Activated CD4-positive, CD25-positive, alpha-beta regulatory T cell treated with anti-CD3 and anti-CD28 coated beads, Interleukin-2, amount 50 U/mL, for 72 hours (primary cell): ENCODE measurements at regions not wholly inside any gene's neighbourhood (a gene's known extent, or its start where the extent isn't known, plus 50 kb on each side); places are given as distances from the start of the nearest gene placed in this dataset.

Experiments used
- DNase-seq: peaks from one replicate; pipeline ENCODE4 v3.0.0; 2021

DNA sequence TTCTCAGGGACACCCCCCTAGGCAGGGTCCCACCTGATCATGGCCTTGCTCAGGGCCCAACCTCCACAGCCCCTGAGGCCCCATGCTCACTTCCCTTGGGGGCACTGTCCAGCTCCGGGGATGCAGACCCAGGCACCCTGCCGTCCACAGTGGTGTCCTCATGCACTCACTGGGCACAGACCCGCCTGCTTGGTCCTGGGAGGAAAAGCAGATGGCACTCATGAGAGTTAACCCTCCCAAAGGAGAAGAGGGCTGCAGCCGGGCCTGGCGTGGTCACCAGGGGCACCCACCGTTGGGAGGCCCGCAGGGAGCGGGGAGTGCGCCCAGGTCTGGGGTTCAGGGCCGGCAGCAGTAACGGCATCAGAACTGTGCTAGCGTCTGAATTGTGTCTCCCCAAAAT, 1270.9 kb downstream of the BRD1 start:
- no peak for DNase-seq

GRCh38 chr22:48556222-48556621, 1271.5 kb downstream of the BRD1 start:
- DNase-seq = no peak

- DNase-seq = no peak
Observed at GRCh38 chr22:48555606-48556005, 1272.1 kb downstream of the BRD1 start.

DNA sequence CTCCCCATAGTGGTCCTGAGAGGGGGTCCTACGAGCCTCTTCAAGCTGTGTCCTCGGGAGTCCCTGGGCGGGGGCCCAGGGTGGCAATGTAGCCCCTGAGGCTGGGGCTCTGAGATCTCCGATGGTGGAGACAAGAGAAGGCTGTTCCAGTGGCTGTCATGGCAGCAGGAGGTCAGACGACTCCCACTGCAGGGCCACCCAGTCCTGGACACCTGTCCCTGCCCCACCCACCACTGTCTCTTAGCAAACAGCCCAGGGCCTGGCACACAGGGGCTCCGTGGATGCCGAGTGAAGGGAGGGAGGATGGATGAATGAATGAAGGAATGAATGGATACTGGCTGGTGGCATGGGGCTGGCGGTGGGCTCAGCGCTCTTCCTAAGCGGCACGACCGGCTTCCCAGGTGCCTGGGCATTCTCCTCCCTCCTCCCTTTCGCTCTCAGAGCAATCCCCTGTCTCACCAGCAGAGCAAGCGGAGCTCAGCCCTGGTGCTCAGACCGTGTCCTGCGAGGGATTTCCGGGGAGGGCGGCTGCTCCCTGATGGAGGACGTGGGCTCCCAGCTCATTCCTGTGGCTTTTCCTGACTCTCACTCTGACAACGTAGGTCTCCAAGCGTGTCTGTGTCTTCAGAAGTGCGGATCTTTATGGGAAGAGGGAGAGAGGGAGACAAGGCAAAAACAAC, 1272.6 kb downstream of the BRD1 start:
- no peak for DNase-seq

GRCh38 chr22:48553694-48554308, 1273.9 kb downstream of the BRD1 start:
- no peak for DNase-seq

DNA sequence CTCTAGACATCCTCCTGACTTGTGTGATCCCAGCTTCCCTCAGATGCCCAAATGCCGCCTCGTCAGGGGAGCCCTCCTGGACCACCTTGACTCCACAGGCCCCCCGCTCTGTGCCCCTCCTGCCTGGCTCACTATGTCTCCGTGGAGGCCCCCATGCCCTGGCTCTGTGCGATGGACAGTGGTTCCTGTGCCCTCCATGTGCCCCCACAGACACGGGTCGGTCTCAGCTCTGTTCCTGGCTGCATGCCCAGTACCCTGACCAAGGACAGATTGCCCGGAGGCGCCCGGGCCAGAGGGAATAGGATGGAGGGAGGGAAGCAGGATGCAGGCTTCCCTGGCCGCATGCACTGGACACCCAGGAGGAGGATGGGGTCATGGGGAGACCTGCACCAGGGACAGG, 1274.6 kb downstream of the BRD1 start:
- DNase-seq = no peak

- DNase-seq = no peak
Observed at GRCh38 chr22:48551716-48552268, 1275.9 kb downstream of the BRD1 start.

DNA sequence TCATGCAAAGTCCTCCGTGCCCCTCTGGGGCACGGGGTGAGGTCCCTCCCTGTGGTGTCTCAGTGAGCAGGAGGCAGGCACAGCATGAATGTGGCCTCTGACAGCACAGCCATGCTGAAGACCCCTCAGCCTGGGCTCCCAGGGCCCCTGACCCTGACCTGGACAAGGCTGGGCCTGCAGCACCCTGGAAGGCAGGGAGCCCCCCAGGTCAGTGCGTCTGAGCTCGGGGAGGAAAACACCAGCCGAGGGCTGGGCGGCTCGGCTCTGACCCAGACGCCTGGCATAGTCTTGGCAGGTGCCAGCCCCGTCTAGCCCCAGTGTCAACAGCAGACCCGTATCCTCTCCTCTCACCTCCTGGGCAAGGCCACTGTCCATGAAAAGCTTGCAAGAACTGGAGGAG, 1276.6 kb downstream of the BRD1 start:
- no peak for DNase-seq

- DNase-seq = no peak
Observed at GRCh38 chr22:48548391-48548790, 1279.3 kb downstream of the BRD1 start.

- DNase-seq = no peak
Observed at GRCh38 chr22:48547971-48548370, 1279.7 kb downstream of the BRD1 start.

DNA sequence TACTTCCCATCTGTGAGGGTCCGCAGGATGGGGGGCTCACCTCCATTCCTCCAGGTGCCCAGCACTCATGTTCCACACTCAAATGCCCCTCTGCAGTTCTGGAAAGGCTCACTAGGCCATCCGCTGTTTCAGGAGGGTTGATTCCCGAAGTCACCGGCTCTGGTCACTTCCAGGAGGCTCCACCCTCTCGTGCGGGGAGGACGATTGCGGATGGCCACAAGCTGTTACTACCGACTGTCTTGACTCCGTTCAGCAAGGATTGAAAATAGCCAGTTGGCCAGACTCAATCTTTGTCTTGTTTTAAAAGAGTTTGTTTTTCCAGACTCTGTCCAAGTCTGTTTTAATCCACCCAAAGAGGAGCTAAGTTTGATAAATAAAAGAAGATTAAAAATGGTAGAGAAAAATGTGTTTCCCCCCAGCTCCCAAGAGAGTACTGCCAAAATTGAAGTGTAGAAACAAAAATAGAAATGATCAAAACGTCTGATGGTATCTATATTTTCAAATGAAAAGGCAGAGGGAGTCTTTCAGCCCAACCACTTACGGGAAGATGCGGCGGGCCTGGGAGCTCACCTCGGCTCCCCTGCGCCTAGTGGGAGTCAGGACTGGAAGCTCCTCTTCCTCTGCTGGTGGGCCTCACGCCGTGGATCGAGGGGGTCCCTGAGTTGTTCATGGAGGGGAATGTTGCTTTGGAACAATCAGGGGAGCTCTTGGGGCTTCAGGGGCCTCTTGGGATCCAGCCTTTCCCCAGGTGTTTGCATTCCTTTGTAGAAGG, 1280.8 kb downstream of the BRD1 start:
- DNase-seq = no peak

DNA sequence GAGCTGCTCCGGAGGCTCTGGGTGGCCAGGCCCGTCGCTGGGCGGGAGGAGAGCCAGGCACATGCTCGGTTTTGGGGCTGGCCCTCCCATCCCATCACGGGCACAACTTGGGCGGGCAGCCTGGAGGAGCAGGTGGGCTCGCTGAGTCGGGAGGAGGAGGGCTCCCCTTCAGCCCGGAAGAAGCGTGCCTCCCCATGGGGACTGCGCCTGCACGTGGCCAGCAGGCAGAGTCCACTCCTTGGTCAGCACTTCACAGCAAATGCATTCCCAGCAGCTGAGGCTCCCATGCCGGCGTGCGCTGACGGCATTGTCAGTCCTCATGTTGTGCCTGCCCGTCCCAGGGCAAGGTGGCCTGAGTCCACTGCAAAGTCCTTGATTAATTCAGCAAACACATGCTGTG, 1281.7 kb downstream of the BRD1 start:
- no peak for DNase-seq

DNA sequence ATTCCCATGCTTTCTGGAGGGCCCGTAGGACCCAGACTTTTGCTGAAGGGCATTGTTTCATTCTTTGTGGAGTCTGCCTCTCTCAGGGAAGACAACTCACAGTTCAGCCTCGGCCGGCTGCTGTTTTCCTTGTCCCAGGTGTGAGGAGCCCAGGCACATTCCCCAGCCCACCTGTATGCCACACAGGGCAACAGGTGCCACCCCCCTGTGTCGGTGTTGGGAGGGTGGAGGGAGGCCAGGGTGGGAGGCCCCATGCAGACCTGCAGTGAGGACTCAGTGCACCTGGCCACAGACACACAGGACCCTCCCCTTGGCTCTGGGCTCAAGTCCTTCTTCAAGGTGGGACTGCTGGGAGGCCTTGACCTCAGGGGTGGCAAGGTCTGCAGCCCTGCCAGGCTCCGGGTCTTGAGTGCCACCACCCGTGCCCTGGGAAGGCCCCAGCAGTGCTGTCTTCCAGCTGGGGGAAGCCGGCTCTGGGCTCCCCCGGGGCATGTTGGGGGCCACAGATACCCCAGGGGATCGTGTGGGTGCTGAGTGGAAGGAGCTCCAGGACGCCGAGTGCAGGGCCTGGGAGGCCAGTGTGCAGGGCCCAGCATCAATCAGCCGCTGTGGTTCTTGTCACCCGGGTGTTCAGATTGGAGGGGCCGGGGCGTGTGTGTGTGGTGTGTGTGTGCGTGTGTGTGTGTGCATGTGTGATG, 1286.1 kb downstream of the BRD1 start:
- DNase-seq = no peak

DNA sequence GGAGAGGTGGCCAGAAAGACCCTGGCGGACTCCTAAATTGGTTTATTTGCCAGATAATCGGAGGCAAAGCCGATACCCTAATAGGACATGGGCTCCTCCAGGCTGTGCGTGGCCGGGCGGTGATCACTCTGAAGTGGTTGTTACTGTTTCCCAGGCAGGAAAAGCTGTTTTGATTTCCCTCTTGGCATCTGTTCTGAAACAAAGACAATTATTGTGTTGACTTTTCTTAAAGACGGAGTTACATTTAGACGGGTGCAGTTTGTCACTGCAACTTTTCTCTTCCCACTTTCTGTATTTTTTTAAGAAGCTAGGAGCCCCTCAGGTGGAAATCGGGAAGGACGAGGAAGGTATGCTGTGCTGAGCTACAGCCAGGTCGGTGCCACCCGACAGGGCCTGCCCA, 1288.4 kb downstream of the BRD1 start:
- no peak for DNase-seq

DNA sequence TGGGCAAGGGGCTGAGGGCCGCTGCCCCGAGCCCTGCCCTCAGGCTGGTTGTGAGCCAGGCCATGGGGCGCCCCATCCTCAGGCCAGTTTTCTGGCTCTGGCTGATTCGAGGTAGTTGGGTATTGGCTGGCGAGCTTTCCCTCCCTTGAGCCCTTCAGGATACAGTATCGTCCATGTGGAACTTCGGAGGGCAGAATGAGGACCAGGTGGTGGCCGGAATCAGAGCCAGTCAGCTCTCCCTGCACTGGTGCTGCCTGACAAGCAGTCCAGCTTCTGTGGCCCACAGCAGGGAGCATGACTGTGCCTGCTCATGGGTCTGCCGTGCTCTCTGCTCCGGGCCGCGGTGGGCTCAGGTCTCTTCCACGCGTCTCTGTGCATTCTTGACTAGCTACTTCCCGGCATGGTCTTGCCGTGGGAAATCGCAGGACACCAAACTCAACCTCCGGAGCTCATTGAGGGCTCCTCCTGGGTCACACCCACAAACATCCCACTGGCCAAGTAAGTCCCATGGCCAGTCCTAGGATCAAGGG, 1289.3 kb downstream of the BRD1 start:
- DNase-seq = no peak

- DNase-seq = no peak
Observed at GRCh38 chr22:48537343-48537680, 1290.4 kb downstream of the BRD1 start.

DNA sequence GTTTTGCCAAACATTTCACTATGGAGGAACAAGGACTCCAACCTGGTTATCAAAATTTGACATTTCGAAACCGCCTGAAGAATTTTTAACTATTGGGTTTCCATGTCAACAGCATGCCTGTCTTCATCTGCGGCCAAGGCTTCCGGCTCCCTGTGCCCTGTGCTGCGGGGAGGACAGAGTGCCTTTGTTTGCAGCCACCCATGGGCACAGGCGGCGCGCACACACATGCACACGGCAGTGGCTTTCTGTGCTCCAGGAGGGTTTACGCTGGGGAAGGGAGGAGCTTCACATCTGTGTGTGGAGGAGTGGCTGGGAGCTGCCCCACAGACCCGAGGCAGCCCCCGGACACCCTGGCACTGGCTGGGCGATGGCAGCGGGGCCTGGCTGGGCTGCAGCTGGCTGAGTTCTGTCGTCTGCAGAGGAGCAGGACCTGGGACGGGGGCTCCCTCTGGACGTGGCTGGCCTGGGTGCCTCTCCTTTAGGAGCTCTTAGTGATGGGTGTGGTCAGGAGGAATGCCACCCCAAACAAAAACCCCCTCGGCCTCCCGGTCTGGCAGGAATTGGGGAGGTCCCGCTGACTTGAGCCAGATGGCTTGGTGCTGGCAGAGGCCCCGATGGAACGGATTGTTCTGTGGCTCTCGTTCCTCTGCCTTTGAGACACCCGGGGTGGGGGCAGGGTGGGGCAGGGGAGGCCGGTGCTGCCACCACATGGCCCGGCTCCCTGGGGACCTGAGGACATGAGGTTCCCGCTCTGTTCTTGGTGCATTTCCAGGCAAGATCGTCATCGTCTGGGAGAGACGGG, 1290.9 kb downstream of the BRD1 start:
- no peak for DNase-seq

DNA sequence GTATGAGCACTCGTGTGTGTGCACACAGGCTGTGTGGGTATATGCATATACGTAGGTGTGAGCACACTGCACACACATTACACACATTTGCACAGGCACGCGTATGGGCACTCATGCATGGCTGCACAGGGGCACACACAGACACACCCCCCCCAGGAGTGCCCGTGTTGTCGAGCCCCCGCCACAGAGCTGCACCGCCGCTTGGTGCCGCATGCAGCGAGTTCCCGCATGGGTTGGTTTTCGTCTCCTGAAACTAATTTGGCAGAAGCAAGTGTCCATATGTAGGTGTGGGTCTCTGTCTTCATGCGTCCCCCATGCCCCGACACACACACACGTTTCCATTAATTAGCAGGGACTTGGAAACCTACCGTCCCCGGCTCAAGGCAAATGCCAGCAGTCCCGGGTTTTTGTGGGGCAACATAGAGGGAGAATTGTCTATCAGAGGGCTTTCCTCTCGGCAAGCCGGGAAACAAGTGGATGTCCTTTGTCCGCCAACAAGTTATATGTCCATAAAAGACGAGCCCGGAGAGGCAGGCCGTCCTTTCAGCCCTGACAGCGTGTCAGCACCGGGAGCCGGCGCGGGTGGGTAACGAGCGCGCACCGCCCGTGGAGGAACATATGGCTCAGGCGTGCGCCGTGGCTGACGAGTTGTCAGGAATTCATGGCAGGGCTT, 1291.7 kb downstream of the BRD1 start:
- DNase-seq = no peak

GRCh38 chr22:48534395-48534958, 1293.2 kb downstream of the BRD1 start:
- DNase-seq = no peak

GRCh38 chr22:48532986-48533385, 1294.7 kb downstream of the BRD1 start:
- no peak for DNase-seq

GRCh38 chr22:48531761-48532435, 1295.8 kb downstream of the BRD1 start:
- no peak for DNase-seq
